ENCODE measurements at regions not wholly inside any gene's neighbourhood (a gene's known extent, or its start where the extent isn't known, plus 50 kb on each side); places are given as distances from the start of the nearest gene placed in this dataset.

DNA sequence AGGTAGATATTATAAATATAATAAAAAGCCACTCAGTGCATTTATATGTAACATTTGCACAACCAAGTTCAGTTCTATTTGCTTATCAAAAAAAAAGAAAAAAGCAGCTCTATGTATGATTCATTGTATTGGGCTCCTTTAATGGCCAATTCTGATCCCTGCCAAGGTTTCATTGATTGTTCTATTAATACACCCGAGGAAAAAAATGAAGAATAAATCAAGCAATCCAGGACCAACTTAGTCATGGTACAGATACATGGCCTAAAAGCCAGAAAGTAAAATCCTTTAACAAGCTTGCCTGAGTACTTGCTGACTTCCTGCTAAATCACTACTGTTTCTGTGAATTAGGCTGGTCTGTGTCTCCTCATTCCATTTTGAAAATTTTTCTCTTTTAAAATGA lies 77.6 kb upstream of the PCDH7 start:
- no peaks in the 10 kb centered on the region for H3K36me3 ChIP-seq (ENCODE audit: insufficient read depth)
- no peak overlapping the region for H3K4me3 ChIP-seq
- no peaks in the 10 kb centered on the region for H4K20me1 ChIP-seq (replicated peaks; ENCODE audit: insufficient read depth)
- no peaks in the 10 kb centered on the region for H3F3A ChIP-seq (replicated peaks; ENCODE audit: low read depth)
- ATAC-seq (no peak), DNase-seq (ENCODE audit: low spot score) (no peak)
- H3K79me2 ChIP-seq (replicated peaks; ENCODE audit: insufficient read depth) = no peaks in the 10 kb centered on the region
- TF ChIP-seq, protein P1, sequence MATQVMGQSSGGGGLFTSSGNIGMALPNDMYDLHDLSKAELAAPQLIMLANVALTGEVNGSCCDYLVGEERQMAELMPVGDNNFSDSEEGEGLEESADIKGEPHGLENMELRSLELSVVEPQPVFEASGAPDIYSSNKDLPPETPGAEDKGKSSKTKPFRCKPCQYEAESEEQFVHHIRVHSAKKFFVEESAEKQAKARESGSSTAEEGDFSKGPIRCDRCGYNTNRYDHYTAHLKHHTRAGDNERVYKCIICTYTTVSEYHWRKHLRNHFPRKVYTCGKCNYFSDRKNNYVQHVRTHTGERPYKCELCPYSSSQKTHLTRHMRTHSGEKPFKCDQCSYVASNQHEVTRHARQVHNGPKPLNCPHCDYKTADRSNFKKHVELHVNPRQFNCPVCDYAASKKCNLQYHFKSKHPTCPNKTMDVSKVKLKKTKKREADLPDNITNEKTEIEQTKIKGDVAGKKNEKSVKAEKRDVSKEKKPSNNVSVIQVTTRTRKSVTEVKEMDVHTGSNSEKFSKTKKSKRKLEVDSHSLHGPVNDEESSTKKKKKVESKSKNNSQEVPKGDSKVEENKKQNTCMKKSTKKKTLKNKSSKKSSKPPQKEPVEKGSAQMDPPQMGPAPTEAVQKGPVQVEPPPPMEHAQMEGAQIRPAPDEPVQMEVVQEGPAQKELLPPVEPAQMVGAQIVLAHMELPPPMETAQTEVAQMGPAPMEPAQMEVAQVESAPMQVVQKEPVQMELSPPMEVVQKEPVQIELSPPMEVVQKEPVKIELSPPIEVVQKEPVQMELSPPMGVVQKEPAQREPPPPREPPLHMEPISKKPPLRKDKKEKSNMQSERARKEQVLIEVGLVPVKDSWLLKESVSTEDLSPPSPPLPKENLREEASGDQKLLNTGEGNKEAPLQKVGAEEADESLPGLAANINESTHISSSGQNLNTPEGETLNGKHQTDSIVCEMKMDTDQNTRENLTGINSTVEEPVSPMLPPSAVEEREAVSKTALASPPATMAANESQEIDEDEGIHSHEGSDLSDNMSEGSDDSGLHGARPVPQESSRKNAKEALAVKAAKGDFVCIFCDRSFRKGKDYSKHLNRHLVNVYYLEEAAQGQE (IDR thresholded peaks at IDR 0.05; ENCODE audit: unreplicated experiment) = no peak
- TF ChIP-seq, protein P2, sequence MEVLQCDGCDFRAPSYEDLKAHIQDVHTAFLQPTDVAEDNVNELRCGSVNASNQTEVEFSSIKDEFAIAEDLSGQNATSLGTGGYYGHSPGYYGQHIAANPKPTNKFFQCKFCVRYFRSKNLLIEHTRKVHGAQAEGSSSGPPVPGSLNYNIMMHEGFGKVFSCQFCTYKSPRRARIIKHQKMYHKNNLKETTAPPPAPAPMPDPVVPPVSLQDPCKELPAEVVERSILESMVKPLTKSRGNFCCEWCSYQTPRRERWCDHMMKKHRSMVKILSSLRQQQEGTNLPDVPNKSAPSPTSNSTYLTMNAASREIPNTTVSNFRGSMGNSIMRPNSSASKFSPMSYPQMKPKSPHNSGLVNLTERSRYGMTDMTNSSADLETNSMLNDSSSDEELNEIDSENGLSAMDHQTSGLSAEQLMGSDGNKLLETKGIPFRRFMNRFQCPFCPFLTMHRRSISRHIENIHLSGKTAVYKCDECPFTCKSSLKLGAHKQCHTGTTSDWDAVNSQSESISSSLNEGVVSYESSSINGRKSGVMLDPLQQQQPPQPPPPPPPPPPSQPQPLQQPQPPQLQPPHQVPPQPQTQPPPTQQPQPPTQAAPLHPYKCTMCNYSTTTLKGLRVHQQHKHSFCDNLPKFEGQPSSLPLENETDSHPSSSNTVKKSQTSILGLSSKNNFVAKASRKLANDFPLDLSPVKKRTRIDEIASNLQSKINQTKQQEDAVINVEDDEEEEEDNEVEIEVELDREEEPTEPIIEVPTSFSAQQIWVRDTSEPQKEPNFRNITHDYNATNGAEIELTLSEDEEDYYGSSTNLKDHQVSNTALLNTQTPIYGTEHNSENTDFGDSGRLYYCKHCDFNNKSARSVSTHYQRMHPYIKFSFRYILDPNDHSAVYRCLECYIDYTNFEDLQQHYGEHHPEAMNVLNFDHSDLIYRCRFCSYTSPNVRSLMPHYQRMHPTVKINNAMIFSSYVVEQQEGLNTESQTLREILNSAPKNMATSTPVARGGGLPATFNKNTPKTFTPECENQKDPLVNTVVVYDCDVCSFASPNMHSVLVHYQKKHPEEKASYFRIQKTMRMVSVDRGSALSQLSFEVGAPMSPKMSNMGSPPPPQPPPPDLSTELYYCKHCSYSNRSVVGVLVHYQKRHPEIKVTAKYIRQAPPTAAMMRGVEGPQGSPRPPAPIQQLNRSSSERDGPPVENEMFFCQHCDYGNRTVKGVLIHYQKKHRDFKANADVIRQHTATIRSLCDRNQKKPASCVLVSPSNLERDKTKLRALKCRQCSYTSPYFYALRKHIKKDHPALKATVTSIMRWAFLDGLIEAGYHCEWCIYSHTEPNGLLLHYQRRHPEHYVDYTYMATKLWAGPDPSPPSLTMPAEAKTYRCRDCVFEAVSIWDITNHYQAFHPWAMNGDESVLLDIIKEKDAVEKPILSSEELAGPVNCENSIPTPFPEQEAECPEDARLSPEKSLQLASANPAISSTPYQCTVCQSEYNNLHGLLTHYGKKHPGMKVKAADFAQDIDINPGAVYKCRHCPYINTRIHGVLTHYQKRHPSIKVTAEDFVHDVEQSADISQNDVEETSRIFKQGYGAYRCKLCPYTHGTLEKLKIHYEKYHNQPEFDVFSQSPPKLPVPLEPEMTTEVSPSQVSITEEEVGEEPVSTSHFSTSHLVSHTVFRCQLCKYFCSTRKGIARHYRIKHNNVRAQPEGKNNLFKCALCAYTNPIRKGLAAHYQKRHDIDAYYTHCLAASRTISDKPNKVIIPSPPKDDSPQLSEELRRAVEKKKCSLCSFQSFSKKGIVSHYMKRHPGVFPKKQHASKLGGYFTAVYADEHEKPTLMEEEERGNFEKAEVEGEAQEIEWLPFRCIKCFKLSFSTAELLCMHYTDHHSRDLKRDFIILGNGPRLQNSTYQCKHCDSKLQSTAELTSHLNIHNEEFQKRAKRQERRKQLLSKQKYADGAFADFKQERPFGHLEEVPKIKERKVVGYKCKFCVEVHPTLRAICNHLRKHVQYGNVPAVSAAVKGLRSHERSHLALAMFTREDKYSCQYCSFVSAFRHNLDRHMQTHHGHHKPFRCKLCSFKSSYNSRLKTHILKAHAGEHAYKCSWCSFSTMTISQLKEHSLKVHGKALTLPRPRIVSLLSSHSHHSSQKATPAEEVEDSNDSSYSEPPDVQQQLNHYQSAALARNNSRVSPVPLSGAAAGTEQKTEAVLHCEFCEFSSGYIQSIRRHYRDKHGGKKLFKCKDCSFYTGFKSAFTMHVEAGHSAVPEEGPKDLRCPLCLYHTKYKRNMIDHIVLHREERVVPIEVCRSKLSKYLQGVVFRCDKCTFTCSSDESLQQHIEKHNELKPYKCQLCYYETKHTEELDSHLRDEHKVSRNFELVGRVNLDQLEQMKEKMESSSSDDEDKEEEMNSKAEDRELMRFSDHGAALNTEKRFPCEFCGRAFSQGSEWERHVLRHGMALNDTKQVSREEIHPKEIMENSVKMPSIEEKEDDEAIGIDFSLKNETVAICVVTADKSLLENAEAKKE (CRISPR knock-in tag; IDR thresholded peaks at IDR 0.05) = no peak
- TF ChIP-seq EZH2phosphoT487 (IDR thresholded peaks at IDR 0.05; ENCODE audit: unreplicated experiment) = no peak
- Mint-ChIP-seq H3K27ac (no peak overlapping the region), H3K4me1 (no peaks in the 10 kb centered on the region), H3K36me3 (ENCODE audit: low read depth) (no peaks in the 10 kb centered on the region), H3K9me3 (no peaks in the 10 kb centered on the region), H3K27me3 (ENCODE audit: insufficient read depth, low read depth, poor library complexity) (no peaks in the 10 kb centered on the region), H3K4me3 (no peak overlapping the region)
- H2AFZ ChIP-seq = no peak overlapping the region
- no peaks in the 10 kb centered on the region for H3K9me2 ChIP-seq (ENCODE audit: insufficient read depth)
- H3K4me1 ChIP-seq (ENCODE audit: insufficient read depth) = no peaks in the 10 kb centered on the region
- H3K27ac ChIP-seq (ENCODE audit: low read depth) = no peak overlapping the region
- H3K4me2 ChIP-seq = no peak overlapping the region
- no peaks in the 10 kb centered on the region for H3K27me3 ChIP-seq (ENCODE audit: insufficient read depth)
